ENCODE measurements at regions not wholly inside any gene's neighbourhood (a gene's known extent, or its start where the extent isn't known, plus 50 kb on each side); places are given as distances from the start of the nearest gene placed in this dataset.
A peak's percentile ranks its signal among the peaks of the same experiment; 100 is the strongest.
"Not testable (repeated sequence)": the region's sequence is repeated elsewhere in the genome, so short reads cannot be mapped to it uniquely, and the experiment has no call there.

DNA sequence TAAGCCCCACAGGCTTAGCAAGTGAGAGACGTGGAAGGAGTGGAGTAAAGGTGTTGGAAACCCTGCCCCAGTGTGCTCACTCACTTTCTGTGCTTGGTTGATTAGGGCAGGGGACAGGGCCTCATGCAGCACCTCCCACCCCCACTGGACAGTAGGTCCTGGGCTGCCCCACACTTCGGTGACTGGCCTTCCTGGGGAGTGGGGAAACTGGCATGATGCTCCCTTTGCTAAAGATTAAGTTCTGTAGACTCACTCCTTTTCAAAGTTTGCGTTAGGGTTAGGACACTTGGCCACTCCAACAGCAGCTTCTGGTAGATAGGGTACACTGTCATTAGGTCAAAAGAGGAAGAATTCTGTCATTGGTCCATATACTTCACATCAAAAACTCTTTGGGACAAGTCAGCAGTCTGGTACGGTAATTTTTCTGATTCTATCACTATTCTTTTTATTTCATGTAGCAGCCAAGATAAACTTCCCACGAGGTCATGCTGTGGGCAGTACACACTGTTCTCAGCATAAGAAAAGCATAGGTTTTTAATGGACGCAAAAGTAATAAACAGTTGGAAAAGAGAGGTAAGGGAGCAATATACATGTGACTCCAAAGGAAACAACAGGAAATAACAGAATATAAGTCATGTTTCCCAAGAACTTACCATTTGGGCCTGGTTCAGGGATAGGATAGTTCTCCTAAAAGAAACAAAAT is 106.6 kb upstream of the TERB2 start:
- DNase-seq = not testable (repeated sequence)

GRCh38 chr15:44853304-44853950 is 103.1 kb upstream of the TERB2 start:
- DNase-seq = peak; percentile 40

DNA sequence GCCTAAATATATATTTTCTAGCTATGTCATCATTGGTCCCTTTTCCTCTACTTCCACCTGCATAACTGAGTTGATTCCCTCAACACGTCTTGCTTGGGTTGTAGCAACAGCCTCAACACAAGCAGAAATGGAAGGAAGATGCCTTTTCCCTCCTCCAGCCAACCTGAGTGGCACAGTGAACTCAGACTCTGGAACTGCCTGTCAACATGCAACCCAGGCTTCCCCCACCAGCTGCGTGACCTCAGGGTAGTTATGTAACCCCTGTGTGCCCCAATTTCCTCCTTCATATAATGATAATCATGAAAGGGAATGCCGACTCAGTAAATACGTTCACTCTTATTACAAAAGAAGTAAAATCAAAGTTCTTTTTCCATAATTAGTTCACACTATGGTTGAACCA is 101.8 kb upstream of the TERB2 start:
- not testable (repeated sequence) for DNase-seq

GRCh38 chr15:44856284-44856683 is 100.2 kb upstream of the TERB2 start:
- DNase-seq = not testable (repeated sequence)

DNA sequence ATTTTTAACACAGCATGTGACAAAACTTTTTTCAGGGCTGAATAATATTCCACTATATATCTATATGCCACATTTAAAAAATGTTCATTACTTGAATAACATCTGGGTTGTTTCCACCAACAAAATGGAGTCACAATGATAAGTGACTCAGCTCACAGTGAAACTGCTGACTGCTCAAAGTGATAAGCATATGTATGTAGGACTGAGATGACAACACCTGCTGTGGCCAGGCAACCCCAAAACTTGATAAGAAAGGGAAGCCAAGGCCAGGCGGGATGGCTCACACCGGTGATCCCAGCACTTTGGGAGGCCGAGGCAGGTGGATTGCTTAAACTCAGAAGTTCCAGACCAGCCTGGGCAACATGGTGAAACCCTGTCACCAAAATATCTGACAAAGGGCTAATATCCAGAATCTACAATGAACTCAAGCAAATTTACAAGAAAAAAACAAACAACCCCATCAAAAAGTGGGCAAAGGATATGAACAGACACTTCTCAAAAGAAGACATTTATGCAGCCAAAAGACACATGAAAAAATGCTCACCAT is 99.2 kb upstream of the TERB2 start:
- not testable (repeated sequence) for DNase-seq

DNA sequence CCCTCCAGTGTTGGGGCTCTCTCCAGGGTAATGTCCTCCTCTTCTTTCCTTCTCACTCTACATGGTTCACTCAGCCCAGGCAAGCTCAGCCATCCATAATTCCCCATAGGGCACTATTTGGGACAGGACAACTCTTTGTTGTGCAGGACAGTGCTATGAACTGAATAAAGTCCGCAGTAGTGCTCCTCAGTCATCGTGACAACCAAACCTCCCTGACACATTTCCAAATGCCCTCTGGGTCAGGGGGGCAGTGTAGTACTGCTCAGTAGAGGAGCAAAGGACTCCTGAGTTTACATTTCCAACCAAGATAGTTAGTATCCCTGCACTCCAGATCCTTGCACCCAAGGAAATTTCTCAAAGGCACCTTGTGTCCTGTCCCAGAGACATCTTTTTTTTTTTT is 97.4 kb upstream of the TERB2 start:
- not testable (repeated sequence) for DNase-seq

DNA sequence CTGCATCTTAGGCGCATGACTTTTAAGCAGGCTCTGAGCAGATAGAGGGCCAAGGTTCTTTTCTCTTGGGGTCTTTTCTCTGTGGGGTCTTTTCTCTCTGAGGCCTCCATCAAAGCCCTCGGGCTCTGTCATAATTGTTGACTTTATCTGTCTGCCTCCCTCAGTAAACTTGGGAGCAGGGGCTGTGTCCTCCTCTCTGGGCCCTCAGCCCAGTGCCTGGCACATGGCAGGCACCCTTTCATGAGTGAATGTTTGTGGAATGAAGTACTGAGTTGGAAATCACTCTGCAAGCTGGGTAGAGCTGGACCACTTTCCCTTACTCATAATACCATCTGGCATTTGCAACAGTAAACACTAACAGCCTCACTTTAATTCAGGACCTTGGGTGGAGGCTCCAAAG is 96.3 kb upstream of the TERB2 start:
- DNase-seq = not testable (repeated sequence)

DNA sequence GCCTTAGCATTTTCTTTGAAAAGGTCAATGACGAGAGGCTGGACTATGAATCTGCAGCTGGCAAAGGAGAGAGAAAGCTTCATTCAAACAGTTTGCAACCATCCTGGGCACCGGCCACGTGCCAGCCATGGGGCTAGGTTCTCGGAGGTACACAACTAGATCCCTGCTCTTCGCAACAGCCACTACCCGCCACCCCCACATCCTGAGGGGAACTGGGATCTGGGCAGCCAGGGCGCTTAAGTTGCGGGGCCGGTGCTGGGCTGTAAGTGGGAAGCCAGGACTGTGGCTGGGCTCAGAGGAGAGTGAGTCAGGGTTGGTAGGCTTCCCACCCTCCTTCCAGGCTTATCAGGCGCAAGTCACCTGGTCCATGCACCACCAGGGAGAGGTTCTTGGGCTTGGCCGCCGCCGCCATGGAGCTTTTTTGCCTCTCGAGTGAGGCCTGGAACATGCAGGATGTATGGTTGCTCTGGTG is 95.0 kb upstream of the TERB2 start:
- no peak for DNase-seq

DNA sequence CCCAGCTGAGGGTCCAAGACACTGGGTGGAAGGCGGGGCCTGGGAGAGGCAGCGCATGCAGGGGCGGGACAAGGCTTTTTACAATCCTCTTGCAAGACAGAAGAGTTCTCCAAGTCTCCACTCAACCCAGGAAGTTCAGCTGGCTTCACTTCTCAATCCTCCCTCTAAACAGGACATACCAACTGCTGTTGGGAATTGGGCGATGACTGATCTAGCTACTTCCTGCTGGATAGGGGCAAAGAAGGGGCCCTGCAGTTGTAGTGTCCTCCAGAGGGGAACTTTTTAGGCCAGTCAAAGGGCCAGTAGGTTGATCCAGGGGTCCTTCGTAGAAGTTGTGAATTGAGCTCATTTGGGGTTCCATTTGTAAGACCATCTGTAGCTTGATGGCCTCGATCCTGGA is 94.6 kb upstream of the TERB2 start:
- DNase-seq = no peak

GRCh38 chr15:44862866-44863265 is 93.6 kb upstream of the TERB2 start:
- not testable (repeated sequence) for DNase-seq

DNA sequence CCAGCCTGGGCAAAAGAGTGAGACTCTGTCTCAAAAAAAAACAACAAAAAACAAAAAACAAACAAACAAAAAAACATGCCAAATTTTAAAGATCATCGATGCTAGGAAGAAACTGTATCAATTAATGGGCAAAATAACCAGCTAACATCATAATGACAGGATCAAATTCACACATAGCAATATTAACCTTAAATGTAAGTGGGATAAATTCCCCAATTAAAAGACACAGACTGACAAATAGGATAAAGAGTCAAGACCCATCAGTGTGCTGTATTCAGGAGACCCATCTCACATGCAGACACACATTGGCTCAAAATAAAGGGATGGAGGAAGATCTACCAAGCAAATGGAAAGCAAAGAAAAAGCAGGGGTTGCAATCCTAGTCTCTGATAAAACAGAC is 88.4 kb upstream of the TERB2 start:
- DNase-seq = not testable (repeated sequence)

DNA sequence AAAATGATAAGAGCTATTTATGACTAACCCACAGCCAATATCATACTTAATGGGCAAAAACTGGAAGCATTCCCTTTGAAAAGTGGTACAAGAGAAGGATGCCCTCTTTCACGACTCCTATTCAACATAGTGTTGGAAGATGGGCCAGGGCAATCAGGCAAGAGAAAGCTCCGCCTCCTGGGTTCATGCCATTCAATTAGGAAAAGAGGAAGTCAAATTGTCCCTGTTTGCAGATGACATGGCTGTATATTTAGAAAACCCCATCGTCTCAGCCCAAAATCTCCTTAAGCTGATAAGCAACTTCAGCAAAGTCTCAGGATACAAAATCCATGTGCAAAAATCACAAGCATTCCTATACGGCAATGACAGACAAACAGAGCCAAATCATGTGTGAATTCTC is 86.4 kb upstream of the TERB2 start:
- not testable (repeated sequence) for DNase-seq

- DNase-seq = no peak
Observed at GRCh38 chr15:44873103-44873502, 83.4 kb upstream of the TERB2 start.

DNA sequence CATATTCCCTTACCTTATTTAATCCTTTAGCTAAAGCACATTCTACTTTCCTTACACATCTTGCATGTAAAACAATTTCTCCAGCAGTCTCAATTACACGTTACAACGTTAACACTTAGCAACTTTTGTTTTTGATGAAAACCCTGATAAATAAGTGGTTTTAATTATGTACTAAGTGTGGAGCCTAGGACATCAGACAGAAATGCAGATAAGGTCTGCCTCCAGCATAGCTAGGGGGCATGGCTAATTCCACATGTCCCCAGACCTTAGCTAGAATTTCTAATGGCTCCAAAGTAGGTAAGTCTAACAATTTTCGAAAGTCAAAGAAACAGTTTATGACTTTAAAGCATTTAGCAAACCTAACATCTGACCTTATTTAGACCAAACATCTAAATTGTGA is 77.4 kb upstream of the TERB2 start:
- DNase-seq = no peak

- DNase-seq = no peak
Observed at GRCh38 chr15:44882499-44882968, 74.0 kb upstream of the TERB2 start.

DNA sequence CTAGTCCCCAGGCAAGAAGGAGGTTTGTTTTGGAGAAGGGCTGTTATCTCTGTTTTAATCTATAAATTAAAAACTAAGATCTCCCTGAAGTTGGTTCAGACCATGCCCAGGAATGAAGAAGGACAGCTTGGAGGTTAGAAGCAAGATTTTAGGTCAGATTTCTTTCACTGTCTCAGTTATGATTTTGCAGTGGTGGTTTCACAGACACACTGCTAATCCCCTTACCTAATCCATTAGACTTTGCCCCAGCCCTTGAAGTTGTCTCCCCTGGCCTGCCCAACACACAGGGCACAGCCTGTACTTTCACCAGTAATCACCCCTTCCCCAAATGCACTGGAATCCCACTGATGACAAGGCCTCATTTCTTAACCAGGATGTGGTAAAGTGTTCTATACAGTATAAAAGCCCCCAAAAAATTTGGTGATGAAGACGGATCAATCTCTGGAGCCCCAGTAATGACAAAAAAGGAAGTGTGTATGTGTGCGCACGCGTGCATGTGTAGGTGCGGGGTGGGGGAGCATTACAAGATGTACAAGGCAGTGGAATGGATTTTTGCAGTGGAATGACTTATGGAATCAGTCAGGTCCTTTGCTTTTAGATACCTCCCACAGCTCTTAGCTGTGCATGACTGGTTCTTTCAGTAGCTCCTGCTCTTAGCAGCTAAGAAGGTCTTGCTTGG is 73.1 kb upstream of the TERB2 start:
- DNase-seq = no peak

GRCh38 chr15:44898890-44899651 is 57.4 kb upstream of the TERB2 start:
- not testable (repeated sequence) for DNase-seq

GRCh38 chr15:44899775-44900174 is 56.7 kb upstream of the TERB2 start:
- DNase-seq = not testable (repeated sequence)

GRCh38 chr15:44900796-44901195 is 55.7 kb upstream of the TERB2 start:
- not testable (repeated sequence) for DNase-seq

DNA sequence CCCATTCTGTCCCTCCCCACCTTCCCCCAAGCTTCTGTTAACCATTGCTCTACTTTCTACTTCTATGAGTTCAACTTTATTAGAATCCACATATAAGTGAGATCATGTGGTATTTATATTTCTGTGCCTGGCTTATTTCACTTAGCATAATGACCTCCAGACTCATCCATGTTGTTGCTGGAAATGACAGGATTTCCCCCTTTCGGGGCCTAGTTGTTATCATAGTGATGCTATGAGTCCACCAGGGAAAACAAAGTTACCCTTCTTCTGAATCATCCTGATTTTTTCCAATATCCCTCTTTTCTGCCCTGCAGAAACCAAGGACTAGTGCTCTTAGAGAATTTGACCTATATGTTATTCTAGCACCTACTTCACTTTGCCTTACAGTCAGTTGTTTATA is 53.2 kb upstream of the TERB2 start:
- DNase-seq = not testable (repeated sequence)

GRCh38 chr15:44904651-44905340 is 51.7 kb upstream of the TERB2 start:
- not testable (repeated sequence) for DNase-seq

Data from effector CD8-positive, alpha-beta T cell (primary cell).